ENCODE measurements at regions not wholly inside any gene's neighbourhood (a gene's known extent, or its start where the extent isn't known, plus 50 kb on each side); places are given as distances from the start of the nearest gene placed in this dataset.
"Not testable (repeated sequence)": the region's sequence is repeated elsewhere in the genome, so short reads cannot be mapped to it uniquely, and the experiment has no call there.

DNA sequence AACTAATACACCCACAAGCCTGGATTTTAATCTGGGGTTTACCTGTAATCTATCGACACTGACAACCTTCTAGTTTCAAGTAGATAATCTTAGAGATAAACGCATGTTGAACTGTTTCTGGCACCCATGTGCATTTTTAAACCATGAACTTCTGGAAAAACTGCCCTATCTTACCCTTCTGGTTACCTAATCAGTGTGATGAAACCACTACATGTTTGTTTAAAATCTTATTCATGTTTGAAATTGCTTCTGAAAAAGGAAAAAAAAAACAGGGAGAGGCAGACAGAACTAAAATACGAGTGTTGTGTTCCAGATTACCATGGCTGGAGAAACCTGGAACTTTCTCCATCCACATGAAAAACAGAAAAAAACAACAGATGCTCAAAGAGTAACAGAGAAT is 139.3 kb downstream of the MID1IP1 start:
- DNase-seq (ENCODE audit: low spot score): no peak

DNA sequence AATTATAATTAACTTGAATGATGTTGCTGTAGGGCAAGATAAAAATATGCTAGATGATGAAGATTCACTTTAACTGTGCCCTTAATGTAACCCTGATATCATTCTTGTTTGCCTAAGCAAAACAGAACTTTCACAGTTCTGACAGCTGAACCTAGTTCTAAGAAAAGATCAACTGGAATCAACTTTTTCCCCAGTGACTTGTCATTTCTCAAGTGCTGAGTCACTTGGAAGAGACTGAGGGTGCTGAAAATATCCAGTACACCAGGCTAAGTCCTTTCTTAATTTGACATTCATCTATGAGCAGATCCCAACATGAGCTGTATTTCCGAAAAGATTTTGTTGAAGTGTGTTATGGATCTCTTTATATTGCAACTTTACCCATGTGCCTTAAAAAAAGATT is 140.4 kb downstream of the MID1IP1 start:
- no peak for DNase-seq (ENCODE audit: low spot score)

DNA sequence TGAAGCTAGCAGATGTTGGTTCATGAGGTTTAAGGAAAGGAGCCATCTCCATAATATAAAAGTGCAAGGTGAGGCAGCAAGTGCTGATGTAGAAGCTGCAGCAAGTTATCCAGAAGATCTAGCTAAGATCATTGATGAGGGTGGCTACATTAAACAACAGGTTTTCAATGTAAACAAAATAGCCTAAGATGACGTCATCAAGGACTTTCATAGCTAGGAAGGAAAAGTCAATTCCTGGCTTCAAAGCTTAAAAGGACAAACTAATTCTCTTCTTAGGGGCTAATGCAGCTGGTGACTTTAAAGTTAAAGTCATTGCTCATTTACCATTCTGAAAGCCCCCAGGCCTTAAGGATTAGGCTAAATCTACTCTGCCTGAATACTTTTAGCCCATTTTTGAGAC is 141.9 kb downstream of the MID1IP1 start:
- DNase-seq (ENCODE audit: low spot score): no peak

DNA sequence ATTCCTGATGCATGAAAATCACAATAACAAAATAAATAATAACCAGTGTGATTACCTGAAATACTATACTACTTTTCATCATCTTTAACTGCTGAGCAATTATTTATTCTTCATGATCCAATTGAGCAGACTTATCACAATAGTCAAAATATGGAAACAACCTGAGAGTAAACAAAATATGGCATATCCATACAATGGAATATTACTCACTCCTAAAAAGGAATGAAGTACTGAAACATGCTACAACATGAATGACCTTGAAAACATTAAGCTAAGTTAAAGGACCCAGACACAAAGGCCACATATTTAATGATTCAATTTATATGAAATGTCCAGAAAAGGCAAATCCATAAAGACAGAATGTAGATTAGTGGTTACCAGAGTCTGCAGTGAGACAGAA is 146.8 kb downstream of the MID1IP1 start:
- DNase-seq (ENCODE audit: low spot score): no peak

DNA sequence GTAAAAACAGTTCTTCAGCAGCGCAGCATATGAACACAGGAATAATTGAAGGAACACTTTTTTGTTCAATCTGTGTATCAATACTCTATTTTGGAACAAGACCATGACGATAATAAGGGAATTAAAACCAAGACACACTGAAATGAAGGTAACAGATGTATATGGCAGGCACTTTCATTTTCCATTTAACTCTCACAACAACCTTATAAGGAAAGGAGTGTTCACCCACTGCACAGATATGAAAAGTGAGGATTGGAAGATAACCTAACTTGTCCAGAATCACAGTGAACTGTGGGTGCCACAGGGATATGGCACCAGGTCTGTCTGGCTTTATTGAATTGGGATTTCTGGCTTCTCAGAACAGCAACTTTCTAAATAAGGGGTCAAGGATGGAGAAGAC is 153.3 kb downstream of the MID1IP1 start:
- DNase-seq (ENCODE audit: low spot score): no peak

DNA sequence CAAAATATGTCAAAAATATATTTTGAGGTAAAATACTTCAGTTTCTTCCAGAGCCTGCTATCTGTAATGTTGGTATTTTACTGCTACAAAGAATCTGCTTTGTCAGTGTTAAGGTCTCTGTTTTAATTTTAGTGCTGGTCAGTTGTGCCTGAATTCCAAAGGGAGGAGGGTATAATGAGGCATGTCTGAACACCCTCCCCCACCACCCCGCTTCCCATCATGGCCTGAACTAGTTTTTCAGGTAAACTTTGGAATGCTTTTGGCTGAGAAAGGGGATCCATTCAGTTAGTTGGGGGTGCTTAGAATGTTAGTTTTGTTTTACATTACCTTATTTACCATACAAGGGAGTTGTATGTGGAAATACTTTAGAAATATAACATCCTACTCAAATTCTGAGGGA is 158.5 kb downstream of the MID1IP1 start:
- no peak for DNase-seq (ENCODE audit: low spot score)

DNA sequence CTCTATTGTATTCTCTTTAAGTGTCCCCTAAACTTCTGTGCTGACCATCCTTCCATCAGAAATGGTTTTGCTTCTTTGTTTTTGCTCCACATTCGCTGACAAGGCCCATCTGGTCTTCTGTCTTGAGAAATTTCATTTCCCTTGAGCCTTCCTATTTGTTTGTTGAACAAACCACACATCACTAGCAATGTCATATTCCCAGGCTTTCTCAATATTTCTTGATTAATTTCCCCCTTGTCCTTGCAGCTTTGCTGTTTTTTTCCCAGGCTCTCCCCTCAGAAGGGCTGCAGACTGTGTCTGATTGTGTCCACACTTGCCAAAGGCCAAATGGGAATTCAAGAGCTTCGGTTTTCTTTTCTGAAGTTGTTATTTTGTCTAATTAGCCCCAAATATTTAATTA is 158.9 kb downstream of the MID1IP1 start:
- no peak for DNase-seq (ENCODE audit: low spot score)

DNA sequence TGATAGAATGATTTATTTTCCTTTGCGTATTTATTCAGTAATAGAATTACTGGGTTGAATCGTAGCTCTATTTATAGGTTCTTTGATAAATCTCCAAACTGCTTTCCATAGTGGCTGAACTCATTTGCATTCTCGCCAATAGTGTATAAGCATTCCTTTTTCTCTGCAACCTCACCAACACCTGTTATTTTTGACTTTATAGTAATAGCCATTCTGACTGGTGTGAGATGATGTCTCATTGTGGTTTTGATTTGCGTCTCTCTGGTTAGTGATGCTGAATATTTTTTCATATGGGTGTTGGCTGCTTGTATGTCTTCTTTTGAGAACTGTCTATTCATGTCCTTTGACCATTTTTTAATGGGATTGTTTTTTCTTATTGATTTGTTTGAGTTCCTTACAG is 160.7 kb downstream of the MID1IP1 start:
- DNase-seq (ENCODE audit: low spot score): no peak

DNA sequence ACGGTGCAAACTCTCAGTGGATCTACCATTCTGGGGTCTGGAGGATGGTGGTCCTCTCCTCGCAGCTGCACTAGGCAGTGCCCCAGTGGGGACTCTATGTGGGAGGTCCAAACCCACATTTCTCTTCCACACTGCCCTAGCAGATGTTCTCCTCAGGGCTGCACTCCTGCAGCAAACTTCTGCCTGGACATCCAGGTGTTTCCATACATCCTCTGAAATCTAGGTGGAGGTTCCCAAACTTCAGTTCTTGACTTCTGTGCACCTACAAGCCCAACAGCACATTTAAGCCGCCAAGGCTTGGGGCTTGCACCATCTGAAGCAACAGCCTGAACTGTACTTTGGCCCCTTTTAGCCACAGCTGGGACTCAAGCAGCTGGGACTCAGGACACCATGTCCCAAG is 162.0 kb downstream of the MID1IP1 start:
- not testable (repeated sequence) for DNase-seq (ENCODE audit: low spot score)

DNA sequence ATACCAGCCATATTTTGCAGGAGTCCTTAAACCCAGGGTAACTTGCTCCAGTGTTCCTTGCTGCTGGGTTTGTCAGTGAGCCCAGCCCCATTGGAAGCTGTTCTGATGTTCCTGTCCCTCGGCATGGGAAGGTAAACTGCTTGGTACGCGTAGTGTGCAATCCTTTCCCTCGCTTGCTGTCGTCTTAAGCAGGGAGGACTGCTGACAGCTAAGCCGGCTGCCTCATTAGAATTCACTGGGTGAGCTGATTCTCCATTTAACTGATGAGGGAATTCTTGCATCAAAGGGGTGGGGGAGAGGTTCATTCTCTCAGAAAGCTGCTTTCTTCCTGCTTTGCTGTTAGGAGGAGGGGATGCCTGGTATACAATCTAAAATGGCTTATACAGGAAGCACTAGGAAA is 164.6 kb downstream of the MID1IP1 start:
- DNase-seq (ENCODE audit: low spot score): no peak

DNA sequence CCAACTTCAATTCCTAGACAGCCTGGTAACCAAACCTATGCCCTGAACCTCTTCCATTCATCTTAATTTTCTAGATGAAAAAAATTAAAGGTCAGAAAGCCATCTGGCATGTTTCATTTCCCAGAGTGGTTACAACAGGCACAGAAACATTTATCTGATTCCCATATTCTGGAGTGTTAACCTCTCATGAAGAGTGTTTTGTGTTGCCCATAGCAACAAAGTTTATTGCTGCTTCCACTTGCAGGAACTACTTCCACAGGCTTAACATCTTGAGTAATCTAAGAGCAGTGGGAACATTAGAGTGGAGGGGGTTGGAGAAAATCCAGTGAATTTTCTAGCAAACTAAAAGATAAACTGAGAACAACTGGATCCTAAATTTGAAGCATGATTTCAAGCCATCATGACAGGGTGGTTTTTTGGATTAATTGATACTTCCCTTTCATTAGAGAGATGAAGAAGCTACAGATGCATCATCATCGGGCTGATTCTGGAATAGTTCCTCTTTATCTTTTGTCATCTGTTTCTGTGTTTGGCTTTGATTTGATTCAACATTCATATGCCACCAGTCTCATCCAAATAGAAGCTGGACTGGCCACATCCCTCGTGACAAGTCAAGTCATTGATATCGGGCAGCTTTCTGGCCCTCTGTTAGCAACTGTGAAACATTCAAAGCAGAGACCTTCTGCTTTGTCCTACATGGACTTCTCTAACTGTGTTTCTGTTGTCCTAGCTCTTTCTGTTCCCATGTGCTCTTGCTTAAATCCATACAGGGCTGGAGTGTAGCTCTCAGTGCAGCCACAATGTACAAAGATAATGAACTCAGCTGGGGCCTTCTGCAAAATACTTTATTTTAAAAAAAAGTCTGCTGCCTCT is 167.3 kb downstream of the MID1IP1 start:
- DNase-seq (ENCODE audit: low spot score): no peak

DNA sequence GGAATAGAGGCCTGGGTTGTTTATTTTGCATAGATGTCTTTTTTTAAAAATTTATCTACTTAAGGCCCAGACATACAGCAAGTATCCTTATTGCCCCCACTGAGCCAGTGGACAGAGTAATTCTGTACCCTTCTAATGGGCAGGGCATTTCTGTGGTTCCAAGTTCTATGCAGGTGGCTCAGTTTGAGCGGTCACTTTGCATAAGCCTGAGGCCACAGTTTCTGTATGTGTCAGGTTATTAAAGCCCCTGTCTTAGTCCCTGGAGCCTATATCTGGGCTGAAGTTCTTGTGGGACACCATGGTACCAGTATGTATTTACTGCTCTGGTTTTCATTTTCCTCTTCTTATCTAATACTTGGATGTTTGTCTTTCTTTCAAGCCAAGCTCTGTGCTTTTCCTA is 168.8 kb downstream of the MID1IP1 start:
- no peak for DNase-seq (ENCODE audit: low spot score)

DNA sequence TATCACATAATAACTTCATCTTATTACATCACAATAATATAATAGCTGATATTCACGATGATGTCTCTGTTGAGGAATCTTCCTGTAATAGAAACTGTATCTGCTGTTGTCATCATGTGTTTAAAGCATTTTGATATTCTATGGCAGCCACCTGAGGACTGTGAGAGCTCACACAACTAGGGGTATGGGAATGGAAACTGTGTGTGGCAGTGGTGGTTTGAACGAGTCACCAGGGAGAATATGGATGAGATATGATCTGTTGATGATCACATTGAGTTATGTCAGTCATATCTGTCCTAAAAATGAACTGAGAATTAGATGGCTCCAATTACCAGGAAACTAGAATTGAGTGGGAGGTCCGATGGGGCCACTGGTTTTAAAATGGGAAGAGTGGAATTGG is 169.6 kb downstream of the MID1IP1 start:
- no peak for DNase-seq (ENCODE audit: low spot score)

DNA sequence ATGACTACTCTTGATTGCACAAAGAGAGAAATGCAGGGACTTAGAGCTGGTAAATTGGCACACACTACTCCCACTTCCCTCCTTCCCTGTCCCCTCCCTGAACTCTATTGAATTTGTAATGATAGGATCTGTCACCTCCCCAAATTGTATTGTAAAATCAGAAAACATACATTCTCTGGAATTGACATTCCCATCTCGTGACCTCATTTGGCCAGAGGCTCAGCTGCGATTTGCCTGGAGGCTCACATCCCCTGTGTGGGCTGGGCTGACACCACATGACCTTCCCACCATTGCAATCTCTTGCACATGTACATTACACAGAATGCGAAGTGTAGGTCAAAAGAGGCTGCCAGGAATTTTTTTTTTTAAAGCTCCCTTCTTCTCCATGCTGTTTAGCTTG is 172.1 kb downstream of the MID1IP1 start:
- no peak for DNase-seq (ENCODE audit: low spot score)

DNA sequence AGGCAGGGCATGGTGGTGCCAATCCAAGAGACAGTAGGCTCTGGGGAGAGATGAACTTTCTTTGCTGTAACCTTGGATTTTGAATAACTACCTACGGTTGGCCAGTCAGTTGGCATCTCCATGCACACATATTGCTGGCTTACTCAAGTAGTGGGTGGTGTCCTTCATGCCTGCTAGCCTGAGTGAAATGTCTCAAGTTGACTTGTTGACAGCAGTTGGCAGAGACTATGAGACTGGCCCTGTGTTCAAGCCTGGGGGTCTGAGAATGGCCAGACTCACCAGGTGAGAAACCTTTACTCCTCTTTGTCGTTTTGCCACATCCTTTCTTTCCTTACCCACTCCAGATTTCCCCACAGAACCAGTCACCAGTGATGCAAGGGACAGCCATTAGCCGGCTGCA is 173.3 kb downstream of the MID1IP1 start:
- DNase-seq (ENCODE audit: low spot score): no peak

DNA sequence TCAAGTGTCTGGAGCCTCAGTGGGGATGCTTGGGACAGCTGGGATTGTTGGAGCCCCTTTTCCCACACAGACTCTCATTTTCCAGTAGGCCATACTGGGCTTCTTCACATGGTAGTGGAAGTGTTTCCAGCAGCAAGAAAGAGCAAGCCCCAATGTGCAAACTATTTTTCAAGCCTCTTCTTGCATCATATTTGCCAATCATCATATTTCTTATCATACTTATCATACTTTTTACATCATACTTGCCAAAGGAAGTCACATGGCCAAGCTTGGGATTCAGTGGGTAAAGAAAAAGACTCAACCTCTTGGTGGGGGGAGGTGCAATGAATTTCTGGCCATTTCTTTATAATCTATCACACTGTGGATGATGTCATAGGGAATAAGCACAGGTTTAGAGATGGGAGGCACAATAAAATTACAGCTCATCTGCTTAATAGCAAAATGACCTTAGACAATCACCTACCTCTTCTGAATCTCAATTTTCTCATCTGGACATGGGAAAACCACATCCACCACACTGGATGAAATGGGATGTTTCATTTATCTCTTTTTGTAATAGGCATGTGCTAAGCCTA is 174.2 kb downstream of the MID1IP1 start:
- no peak for DNase-seq (ENCODE audit: low spot score)

DNA sequence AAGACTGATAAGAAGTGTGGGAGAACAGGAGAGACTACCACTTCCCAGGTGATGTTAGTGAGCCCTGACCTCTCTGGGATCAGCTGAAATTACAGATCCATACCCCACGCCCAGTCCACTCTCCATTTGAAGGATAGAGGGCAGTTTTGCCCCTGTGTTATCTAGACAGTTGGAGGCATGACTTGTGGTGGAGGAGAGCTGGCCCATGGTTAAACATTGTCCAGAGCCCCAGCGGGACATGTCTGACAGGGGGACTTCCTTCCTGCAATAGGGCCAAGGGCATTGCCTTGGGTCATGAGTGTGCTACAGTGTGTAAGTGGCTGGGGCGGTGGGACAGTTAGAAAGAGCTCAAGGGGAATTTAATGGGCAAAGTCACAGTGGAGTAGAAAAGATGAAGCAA is 181.1 kb downstream of the MID1IP1 start:
- DNase-seq (ENCODE audit: low spot score): no peak

DNA sequence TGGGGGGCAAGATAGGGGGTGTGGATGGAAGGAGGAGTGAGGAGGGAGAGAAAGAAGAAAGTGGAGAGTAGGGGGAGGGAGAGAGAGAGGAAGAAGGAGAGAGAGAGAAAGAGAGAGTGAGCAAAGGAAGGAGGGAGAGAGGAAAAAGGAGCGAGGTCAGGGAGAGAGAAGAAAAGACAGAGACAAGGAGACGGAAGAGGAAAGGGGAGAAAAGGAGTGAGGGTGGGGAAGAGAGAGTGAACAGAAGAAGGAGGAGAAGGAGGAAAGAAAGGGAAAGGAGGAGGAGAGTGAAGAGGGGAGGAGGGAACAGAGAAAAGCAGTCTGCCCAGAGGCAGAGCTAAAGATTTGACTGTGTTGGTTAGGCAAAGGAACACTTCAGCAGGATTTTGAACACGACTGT is 181.6 kb downstream of the MID1IP1 start:
- no peak for DNase-seq (ENCODE audit: low spot score)

DNA sequence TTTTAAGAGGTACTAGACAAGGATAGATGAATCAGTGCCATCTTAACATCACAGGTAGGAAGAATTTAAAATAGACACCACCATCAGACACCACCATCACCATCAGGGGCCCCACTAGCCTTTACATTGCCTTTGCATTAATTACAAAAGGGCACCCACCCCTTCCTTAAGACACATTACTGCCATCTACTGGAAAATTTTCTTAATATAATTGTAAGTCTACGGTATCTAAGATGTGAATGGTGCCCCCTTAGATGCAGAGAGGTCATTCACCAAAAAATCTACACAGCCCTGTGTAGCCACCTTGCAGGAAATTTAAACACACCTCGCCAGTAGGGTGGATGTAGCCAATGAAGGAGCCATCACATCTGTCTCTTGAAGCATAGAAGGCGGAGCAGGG is 184.1 kb downstream of the MID1IP1 start:
- DNase-seq (ENCODE audit: low spot score): peak; percentile 56

DNA sequence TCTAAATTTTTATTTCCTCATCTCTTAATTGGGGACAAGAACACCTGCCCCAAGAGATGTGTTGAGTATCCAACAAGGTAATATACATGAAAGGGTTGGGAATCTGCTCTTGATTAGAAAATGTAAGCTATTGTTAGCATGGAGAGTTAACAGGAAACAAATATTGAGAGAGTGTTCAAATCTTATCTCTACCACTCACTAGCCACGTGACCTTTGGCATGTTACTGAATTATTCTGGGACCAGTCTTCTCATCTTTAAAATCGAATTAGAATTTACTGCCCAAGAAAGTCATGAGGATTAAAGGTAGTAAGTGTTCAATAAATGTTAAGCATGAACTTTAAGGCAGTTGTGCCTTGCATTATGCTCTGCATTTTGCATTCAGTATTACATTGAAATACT is 184.7 kb downstream of the MID1IP1 start:
- DNase-seq (ENCODE audit: low spot score): no peak

DNA sequence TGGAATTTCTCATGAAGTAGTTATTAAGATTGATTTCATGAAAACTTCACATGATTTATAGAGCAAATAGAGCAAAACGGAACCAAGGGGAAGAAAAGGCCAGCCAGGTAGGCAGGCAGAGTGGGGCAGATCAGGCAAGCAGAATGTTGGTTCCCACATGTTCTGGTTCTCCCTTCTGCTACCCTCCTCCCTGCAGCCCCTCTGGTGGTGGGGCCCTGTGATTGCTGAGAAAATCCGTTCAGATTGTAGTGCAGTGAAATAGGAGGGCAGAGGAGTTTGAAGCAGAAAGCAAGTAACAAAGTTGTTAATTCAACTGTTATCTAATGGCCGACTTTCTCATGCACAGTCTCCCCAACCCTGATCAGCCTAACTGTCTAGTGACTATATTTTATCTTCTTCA is 185.3 kb downstream of the MID1IP1 start:
- no peak for DNase-seq (ENCODE audit: low spot score)

DNA sequence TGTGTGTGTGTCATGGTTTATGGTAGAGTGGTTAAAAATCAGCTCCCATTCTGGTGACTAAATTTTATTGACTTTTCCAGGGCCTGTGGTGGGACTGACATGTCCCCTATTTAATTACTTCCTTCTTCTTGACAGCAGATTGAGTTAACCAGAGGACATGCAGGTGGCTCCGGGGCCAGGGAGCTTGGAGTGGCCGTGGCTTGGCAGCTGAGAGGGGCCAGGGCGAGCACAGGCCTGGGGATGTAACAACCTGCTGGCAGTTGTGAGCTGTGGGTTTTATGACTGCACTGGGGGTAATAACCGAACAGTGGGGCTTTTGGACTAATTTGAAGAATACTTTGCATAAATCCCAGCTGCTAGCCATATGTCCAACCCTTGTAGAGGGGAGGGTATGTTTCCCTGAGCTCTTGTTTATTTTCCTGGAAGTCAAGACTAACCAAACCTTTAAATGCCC is 186.0 kb downstream of the MID1IP1 start:
- DNase-seq (ENCODE audit: low spot score): no peak

DNA sequence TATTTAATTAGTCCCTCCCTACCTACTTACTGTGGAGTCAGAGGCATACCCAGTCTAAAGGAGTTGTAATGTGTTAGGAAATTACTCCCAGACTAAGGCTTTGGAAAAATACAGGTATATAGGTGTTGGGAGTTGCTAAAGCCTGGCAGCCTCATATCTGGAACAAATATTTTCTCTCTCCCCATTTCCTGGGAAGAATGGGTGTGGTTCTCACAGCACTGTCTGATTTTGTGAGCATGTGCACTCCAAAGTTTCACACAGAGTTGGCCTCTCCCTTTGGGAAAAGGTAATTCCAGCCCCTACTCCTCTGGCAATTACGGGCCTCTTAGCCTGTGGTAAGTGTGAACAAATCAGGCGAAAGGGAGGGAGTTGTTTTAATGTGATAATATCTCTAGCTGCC is 187.0 kb downstream of the MID1IP1 start:
- DNase-seq (ENCODE audit: low spot score): no peak

DNA sequence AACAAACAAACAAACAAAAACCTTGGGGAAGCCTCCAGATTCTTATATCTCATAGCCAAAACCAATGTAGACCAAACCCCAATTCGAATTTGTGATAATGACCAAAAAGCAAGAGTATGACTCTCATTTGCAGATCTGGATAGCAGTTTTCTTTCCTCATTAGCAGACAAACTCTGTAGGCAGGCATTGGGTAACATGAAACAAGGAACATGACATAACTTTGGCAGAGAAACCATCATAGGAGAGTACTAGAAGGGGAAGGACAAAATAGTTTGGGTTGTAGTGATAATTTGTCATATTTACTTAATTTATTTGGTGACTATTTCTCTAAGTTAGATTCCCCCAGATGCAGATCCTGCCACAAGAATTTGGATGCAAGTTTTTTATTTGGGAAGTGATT is 187.8 kb downstream of the MID1IP1 start:
- DNase-seq (ENCODE audit: low spot score): no peak
